ENCODE measurements at regions not wholly inside any gene's neighbourhood (a gene's known extent, or its start where the extent isn't known, plus 50 kb on each side); places are given as distances from the start of the nearest gene placed in this dataset.

GRCh38 chr2:228526687-228527086 lies 345.2 kb upstream of the SPHKAP start:
- no peak overlapping the region for H3K4me2 ChIP-seq (ENCODE audit: extremely low read depth, insufficient read depth, low read length)
- H3K27me3 ChIP-seq (ENCODE audit: control insufficient read depth, insufficient read depth, low read length) = no peaks in the 10 kb centered on the region
- no peaks in the 10 kb centered on the region for H3K9me3 ChIP-seq (ENCODE audit: control insufficient read depth, insufficient read depth, low read depth, low read length)
- no peak for DNase-seq (ENCODE audit: low read depth in 2 of 2)
- no peaks in the 10 kb centered on the region for H3K79me2 ChIP-seq (ENCODE audit: control insufficient read depth, insufficient read depth, low read length)
- no peak overlapping the region for H3K27ac ChIP-seq (ENCODE audit: insufficient read depth, low read length)
- H2AFZ ChIP-seq (ENCODE audit: low read length) = no peak overlapping the region
- no peaks in the 10 kb centered on the region for H3K36me3 ChIP-seq (ENCODE audit: control insufficient read depth, insufficient read depth, low read length)
- no peaks in the 10 kb centered on the region for H4K20me1 ChIP-seq (ENCODE audit: control insufficient read depth, extremely low read depth, insufficient read depth, low read length)
- no peaks in the 10 kb centered on the region for H3K4me1 ChIP-seq (ENCODE audit: control insufficient read depth, extremely low read depth, insufficient read depth, low read length)
- TF ChIP-seq CTCF (conservative IDR thresholded peaks at IDR 0.05 in 1 of 2, IDR thresholded peaks at IDR 0.05 in 1 of 2; ENCODE audit: low read depth in 1 of 2, low read length in 2 of 2) = no peak
- H3K4me3 ChIP-seq (replicated peaks in 1 of 4; ENCODE audit: control extremely low read depth in 1 of 4, insufficient read depth in 1 of 4, low read depth in 3 of 4, low read length in 4 of 4) = no peak overlapping the region
- H3K9ac ChIP-seq (ENCODE audit: insufficient read depth, low read length) = no peak overlapping the region

DNA sequence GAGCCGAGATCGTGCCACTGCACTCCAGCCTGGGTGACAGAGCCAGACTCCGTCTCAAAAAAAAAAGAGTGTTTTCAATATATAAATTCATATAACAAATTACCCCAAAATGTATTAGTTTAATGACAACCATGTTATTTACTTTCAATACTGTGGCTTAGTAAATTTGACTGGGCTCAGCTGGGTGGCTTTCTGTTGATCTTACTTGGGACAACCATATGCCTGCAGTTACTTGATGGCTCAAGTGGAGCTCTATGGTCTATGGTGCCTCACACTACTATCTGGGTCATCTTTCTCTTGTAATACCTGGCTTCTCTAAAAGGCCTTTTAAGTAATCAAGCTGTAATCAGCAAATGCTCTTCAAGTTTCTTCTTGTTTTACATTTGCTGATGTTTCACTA lies 341.5 kb upstream of the SPHKAP start:
- no peaks in the 10 kb centered on the region for H3K36me3 ChIP-seq (ENCODE audit: control insufficient read depth, insufficient read depth, low read length)
- no peak for DNase-seq (ENCODE audit: low read depth in 2 of 2)
- H2AFZ ChIP-seq (ENCODE audit: low read length) = no peak overlapping the region
- H3K9me3 ChIP-seq (ENCODE audit: control insufficient read depth, insufficient read depth, low read depth, low read length) = no peaks in the 10 kb centered on the region
- TF ChIP-seq CTCF (conservative IDR thresholded peaks at IDR 0.05 in 1 of 2, IDR thresholded peaks at IDR 0.05 in 1 of 2; ENCODE audit: low read depth in 1 of 2, low read length in 2 of 2) (no peak), EZH2 (IDR thresholded peaks at IDR 0.05; ENCODE audit: low read length, missing control alignments) (no peak)
- H3K4me3 ChIP-seq (replicated peaks in 1 of 4; ENCODE audit: control extremely low read depth in 1 of 4, insufficient read depth in 1 of 4, low read depth in 3 of 4, low read length in 4 of 4) = no peak overlapping the region
- no peaks in the 10 kb centered on the region for H3K27me3 ChIP-seq (ENCODE audit: control insufficient read depth, insufficient read depth, low read length)
- no peak overlapping the region for H3K9ac ChIP-seq (ENCODE audit: insufficient read depth, low read length)
- H3K4me2 ChIP-seq (ENCODE audit: extremely low read depth, insufficient read depth, low read length) = no peak overlapping the region
- H3K27ac ChIP-seq (ENCODE audit: insufficient read depth, low read length) = no peak overlapping the region
- no peaks in the 10 kb centered on the region for H3K79me2 ChIP-seq (ENCODE audit: control insufficient read depth, insufficient read depth, low read length)
- no peaks in the 10 kb centered on the region for H4K20me1 ChIP-seq (ENCODE audit: control insufficient read depth, extremely low read depth, insufficient read depth, low read length)
- H3K4me1 ChIP-seq (ENCODE audit: control insufficient read depth, extremely low read depth, insufficient read depth, low read length) = no peaks in the 10 kb centered on the region

- Histone ChIP-seq H3K4me2 (ENCODE audit: extremely low read depth, insufficient read depth, low read length) (no peak overlapping the region), H4K20me1 (ENCODE audit: control insufficient read depth, extremely low read depth, insufficient read depth, low read length) (no peaks in the 10 kb centered on the region), H3K27me3 (ENCODE audit: control insufficient read depth, insufficient read depth, low read length) (no peaks in the 10 kb centered on the region), H3K9me3 (ENCODE audit: control insufficient read depth, insufficient read depth, low read depth, low read length) (no peaks in the 10 kb centered on the region), H3K9ac (ENCODE audit: insufficient read depth, low read length) (no peak overlapping the region), H3K4me3 (replicated peaks in 1 of 4; ENCODE audit: control extremely low read depth in 1 of 4, insufficient read depth in 1 of 4, low read depth in 3 of 4, low read length in 4 of 4) (no peak overlapping the region), H3K27ac (ENCODE audit: insufficient read depth, low read length) (no peak overlapping the region), H2AFZ (ENCODE audit: low read length) (no peak overlapping the region), H3K79me2 (ENCODE audit: control insufficient read depth, insufficient read depth, low read length) (no peaks in the 10 kb centered on the region), H3K36me3 (ENCODE audit: control insufficient read depth, insufficient read depth, low read length) (no peaks in the 10 kb centered on the region), H3K4me1 (ENCODE audit: control insufficient read depth, extremely low read depth, insufficient read depth, low read length) (no peaks in the 10 kb centered on the region)
- peak in 1 of 2 donors; percentile 6 for DNase-seq (ENCODE audit: low read depth in 2 of 2)
- TF ChIP-seq EZH2 (IDR thresholded peaks at IDR 0.05; ENCODE audit: low read length, missing control alignments) = no peak
- TF ChIP-seq CTCF (conservative IDR thresholded peaks at IDR 0.05 in 1 of 2, IDR thresholded peaks at IDR 0.05 in 1 of 2; ENCODE audit: low read depth in 1 of 2, low read length in 2 of 2) = no peak
These were observed 340.8 kb upstream of the SPHKAP start for GRCh38 chr2:228522276-228522675.
